NB4 (cell line): ENCODE measurements at regions not wholly inside any gene's neighbourhood (a gene's known extent, or its start where the extent isn't known, plus 50 kb on each side); places are given as distances from the start of the nearest gene placed in this dataset.

Experiments used
- DNase-seq: peaks from one replicate; pipeline ENCODE4 v3.0.0; 2010; ENCODE audit warnings: low read depth
- H3K4me3 ChIP-seq: one replicate; pipeline ENCODE4 v1.5.1; 2011; ENCODE audit warnings: mild to moderate bottlenecking, low read depth, low read length, moderate library complexity
- MYC ChIP-seq: IDR thresholded peaks from 2 replicates; pipeline ENCODE4 v1.6.1; 2011; ENCODE audit warnings: low read depth, low read length
- POLR2A ChIP-seq: IDR thresholded peaks from 2 replicates; pipeline ENCODE4 v1.6.1; 2011; ENCODE audit warnings: mild to moderate bottlenecking; ENCODE audit not compliant: insufficient read length; ENCODE audit errors: extremely low read depth
- TF ChIP-seq, protein P1 (sequence below): IDR thresholded peaks from one replicate; pipeline ENCODE4 v1.5.1; 2012; ENCODE audit warnings: low read depth, low read length
- TF ChIP-seq, protein P2 (sequence below): IDR thresholded peaks from 2 replicates; pipeline ENCODE4 v1.6.1; 2011; ENCODE audit warnings: low read depth, low read length

GRCh38 chr1:207971331-207972219, 60.6 kb upstream of the CD34 start:
- TF ChIP-seq, protein P1, sequence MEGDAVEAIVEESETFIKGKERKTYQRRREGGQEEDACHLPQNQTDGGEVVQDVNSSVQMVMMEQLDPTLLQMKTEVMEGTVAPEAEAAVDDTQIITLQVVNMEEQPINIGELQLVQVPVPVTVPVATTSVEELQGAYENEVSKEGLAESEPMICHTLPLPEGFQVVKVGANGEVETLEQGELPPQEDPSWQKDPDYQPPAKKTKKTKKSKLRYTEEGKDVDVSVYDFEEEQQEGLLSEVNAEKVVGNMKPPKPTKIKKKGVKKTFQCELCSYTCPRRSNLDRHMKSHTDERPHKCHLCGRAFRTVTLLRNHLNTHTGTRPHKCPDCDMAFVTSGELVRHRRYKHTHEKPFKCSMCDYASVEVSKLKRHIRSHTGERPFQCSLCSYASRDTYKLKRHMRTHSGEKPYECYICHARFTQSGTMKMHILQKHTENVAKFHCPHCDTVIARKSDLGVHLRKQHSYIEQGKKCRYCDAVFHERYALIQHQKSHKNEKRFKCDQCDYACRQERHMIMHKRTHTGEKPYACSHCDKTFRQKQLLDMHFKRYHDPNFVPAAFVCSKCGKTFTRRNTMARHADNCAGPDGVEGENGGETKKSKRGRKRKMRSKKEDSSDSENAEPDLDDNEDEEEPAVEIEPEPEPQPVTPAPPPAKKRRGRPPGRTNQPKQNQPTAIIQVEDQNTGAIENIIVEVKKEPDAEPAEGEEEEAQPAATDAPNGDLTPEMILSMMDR = no peak
- DNase-seq = no peak
- H3K4me3 ChIP-seq = no peak overlapping the region

- no peak for DNase-seq
- no peak for TF ChIP-seq MYC
- TF ChIP-seq POLR2A = no peak
- TF ChIP-seq, protein P1 = no peak
- TF ChIP-seq, protein P2, sequence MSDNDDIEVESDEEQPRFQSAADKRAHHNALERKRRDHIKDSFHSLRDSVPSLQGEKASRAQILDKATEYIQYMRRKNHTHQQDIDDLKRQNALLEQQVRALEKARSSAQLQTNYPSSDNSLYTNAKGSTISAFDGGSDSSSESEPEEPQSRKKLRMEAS = no peak
- H3K4me3 ChIP-seq = no peak overlapping the region
Observed at GRCh38 chr1:207970329-207971233, 59.7 kb upstream of the CD34 start.

- TF ChIP-seq, protein P2 = no peak
- TF ChIP-seq MYC = no peak
- TF ChIP-seq, protein P1 = no peak
- no peak for TF ChIP-seq POLR2A
- H3K4me3 ChIP-seq = no peak overlapping the region
- DNase-seq = no peak
Observed at GRCh38 chr1:207969528-207969927, 58.6 kb upstream of the CD34 start.

- no peak for TF ChIP-seq MYC
- no peak for TF ChIP-seq POLR2A
- TF ChIP-seq, protein P2 = no peak
- no peak for DNase-seq
- H3K4me3 ChIP-seq = no peak overlapping the region
Observed at GRCh38 chr1:207968521-207969009, 57.6 kb upstream of the CD34 start.

DNA sequence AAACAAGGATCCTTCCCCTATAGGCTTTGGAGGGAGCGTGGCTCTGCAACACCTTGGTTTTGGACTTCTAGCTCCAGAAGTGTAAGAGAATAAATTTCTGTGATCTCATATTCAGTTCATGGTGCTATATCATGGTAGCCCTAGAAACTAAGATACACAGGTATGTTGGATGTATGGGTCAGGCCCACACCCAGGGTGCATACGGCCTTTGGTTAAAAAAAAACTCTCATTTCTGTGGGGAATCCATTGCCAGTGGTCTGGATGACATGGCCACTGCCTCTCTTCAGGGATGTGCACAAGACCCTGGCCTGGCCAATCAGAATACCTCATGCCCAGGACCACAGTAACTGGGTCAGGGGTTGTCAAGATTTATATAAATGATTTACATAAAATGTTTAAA, 56.8 kb upstream of the CD34 start:
- no peak for DNase-seq
- H3K4me3 ChIP-seq = no peak overlapping the region
- TF ChIP-seq, protein P2 = no peak
- TF ChIP-seq POLR2A (no peak), MYC (no peak)

GRCh38 chr1:207966521-207966920, 55.6 kb upstream of the CD34 start:
- no peak overlapping the region for H3K4me3 ChIP-seq
- DNase-seq = no peak
- TF ChIP-seq POLR2A = no peak
- TF ChIP-seq, protein P2 = no peak
- TF ChIP-seq MYC = no peak
- TF ChIP-seq, protein P1 = no peak
